Fibroblast of lung (primary cell): ENCODE measurements at regions not wholly inside any gene's neighbourhood (a gene's known extent, or its start where the extent isn't known, plus 50 kb on each side); places are given as distances from the start of the nearest gene placed in this dataset.
A peak's percentile ranks its signal among the peaks of the same experiment; 100 is the strongest.

Source experiments
- DNase-seq, 2 donors: peaks; one replicate each; pipeline versions ENCODE4 v3.0.0 to v3.0.0-alpha.2; 2010; ENCODE audit warnings: low read depth in 2 of 2
- H2AFZ ChIP-seq: 2 replicates; pipeline ENCODE4 v1.5.1; 2012; ENCODE audit warnings: low read length, control low read depth, inconsistent platforms
- H3K27ac ChIP-seq: 2 replicates; pipeline ENCODE4 v1.5.1; 2011; ENCODE audit warnings: low read length, control low read depth; ENCODE audit not compliant: insufficient read depth
- H3K27me3 ChIP-seq: 2 replicates; pipeline ENCODE4 v1.5.1; 2011; ENCODE audit warnings: mild to moderate bottlenecking, low read length; ENCODE audit not compliant: control insufficient read depth, insufficient read depth
- H3K36me3 ChIP-seq: 2 replicates; pipeline ENCODE4 v1.5.1; 2011; ENCODE audit warnings: low read length; ENCODE audit not compliant: control insufficient read depth, insufficient read depth
- H3K4me1 ChIP-seq: 2 replicates; pipeline ENCODE4 v1.5.1; 2011; ENCODE audit warnings: low read length; ENCODE audit not compliant: control insufficient read depth, insufficient read depth; ENCODE audit errors: extremely low read depth
- H3K4me2 ChIP-seq: 2 replicates; pipeline ENCODE4 v1.5.1; 2011; ENCODE audit warnings: low read length, control low read depth; ENCODE audit not compliant: insufficient read depth; ENCODE audit errors: extremely low read depth
- H3K4me3 ChIP-seq, 4 experiments: fragments of 200-600 bp in 1 of 4; sonication (generic) in 1 of 4; replicated peaks in 1 of 4; 2 replicates each; pipeline ENCODE4 v1.5.1; 2011 to 2016; ENCODE audit warnings: low read length in 4 of 4, low read depth in 3 of 4, mild to moderate bottlenecking in 3 of 4, control low read depth in 2 of 4, inconsistent platforms in 1 of 4, mixed read lengths in 1 of 4; ENCODE audit not compliant: insufficient read depth in 1 of 4; ENCODE audit errors: control extremely low read depth in 1 of 4
- H3K79me2 ChIP-seq: 2 replicates; pipeline ENCODE4 v1.5.1; 2012; ENCODE audit warnings: mild to moderate bottlenecking, low read length, inconsistent platforms; ENCODE audit not compliant: control insufficient read depth, insufficient read depth
- H3K9ac ChIP-seq: 2 replicates; pipeline ENCODE4 v1.5.1; 2011; ENCODE audit warnings: mild to moderate bottlenecking, low read length, control low read depth; ENCODE audit not compliant: insufficient read depth
- H3K9me3 ChIP-seq: 2 replicates; pipeline ENCODE4 v1.5.1; 2012; ENCODE audit warnings: low read depth, low read length; ENCODE audit not compliant: control insufficient read depth, insufficient read depth
- H4K20me1 ChIP-seq: 2 replicates; pipeline ENCODE4 v1.5.1; 2011; ENCODE audit warnings: low read length; ENCODE audit not compliant: control insufficient read depth, insufficient read depth; ENCODE audit errors: extremely low read depth
- CTCF ChIP-seq, 2 donors: IDR thresholded peaks in 1 of 2; conservative IDR thresholded peaks in 1 of 2; 1 replicate in 1 of 2; 2 replicates in 1 of 2; pipeline ENCODE4 v1.5.1; 2011 to 2012; ENCODE audit warnings: low read length in 2 of 2, control low read depth in 1 of 2, inconsistent platforms in 1 of 2, low read depth in 1 of 2, mild to moderate bottlenecking in 1 of 2
- EZH2 ChIP-seq: IDR thresholded peaks from 2 replicates; pipeline ENCODE4 v1.5.1; 2012; ENCODE audit warnings: low read length, control low read depth, mild to moderate bottlenecking; ENCODE audit errors: missing control alignments

DNA sequence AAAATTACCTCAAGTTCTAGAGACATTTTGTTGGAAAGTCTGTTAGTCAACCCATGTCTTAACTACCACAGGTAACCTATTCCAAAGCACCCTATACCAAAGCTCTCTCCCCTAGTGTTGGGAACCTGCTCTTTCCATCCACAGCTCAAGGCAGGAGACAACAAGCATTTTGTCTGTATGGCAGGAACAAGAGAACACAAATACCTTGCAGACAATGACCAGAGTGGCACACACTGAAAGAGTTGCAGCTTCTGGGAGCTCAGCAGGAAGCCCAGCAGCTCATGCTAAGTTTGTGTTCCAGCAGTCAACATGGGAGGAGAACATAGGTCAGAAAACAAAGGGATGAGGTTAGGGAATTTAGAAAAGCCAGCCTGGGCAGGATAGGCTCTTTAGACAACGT, 300.8 kb downstream of the HHIPL2 start:
- Histone ChIP-seq H3K36me3 (no peaks in the 10 kb centered on the region), H2AFZ (no peak overlapping the region), H3K27me3 (no peaks in the 10 kb centered on the region), H3K4me3 (no peak overlapping the region), H3K4me1 (no peaks in the 10 kb centered on the region), H3K79me2 (no peaks in the 10 kb centered on the region), H4K20me1 (no peaks in the 10 kb centered on the region), H3K9ac (no peak overlapping the region), H3K27ac (no peak overlapping the region), H3K4me2 (no peak overlapping the region), H3K9me3 (no peaks in the 10 kb centered on the region)
- no peak for DNase-seq
- TF ChIP-seq EZH2 (no peak), CTCF (conservative IDR thresholded peaks at IDR 0.05 in 1 of 2, IDR thresholded peaks at IDR 0.05 in 1 of 2; ENCODE audit: low read depth in 1 of 2, low read length in 2 of 2) (no peak)

GRCh38 chr1:222243902-222244301, 304.0 kb downstream of the HHIPL2 start:
- H3K9me3 ChIP-seq, result no peaks in the 10 kb centered on the region
- no peak overlapping the region for H3K4me2 ChIP-seq
- no peaks in the 10 kb centered on the region for H3K36me3 ChIP-seq
- no peak for TF ChIP-seq CTCF (conservative IDR thresholded peaks at IDR 0.05 in 1 of 2, IDR thresholded peaks at IDR 0.05 in 1 of 2; ENCODE audit: low read depth in 1 of 2, low read length in 2 of 2)
- TF ChIP-seq EZH2, result no peak
- H3K4me3 ChIP-seq, result no peak overlapping the region
- H3K4me1 ChIP-seq, result peaks cover 2% of the 10 kb centered on the region
- peak in 1 of 2 donors; percentile 28 for DNase-seq
- H2AFZ ChIP-seq, result no peak overlapping the region
- no peaks in the 10 kb centered on the region for H3K27me3 ChIP-seq
- H3K9ac ChIP-seq, result no peak overlapping the region
- H3K27ac ChIP-seq, result no peak overlapping the region
- H3K79me2 ChIP-seq, result no peaks in the 10 kb centered on the region
- H4K20me1 ChIP-seq, result no peaks in the 10 kb centered on the region

DNA sequence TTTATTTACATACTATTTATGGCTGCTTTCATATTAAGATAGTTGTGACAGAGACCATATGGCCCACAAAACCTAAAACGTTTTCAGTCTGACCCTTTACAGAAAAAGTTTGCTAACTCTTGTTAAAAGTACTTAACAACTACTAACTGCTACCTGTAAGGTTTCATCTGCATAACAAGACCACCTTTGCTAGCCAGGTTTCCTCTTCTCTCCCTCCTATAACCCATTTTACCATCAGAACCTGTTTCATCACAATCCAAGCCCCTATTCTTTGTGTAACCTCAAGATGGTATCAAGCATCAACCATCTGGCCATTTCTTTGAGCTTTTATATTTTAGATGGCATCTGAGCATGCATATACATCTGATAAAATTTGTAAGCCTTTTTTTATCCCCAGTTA, 305.4 kb downstream of the HHIPL2 start:
- H3K9me3 ChIP-seq, result no peaks in the 10 kb centered on the region
- H3K36me3 ChIP-seq, result no peaks in the 10 kb centered on the region
- TF ChIP-seq EZH2, result no peak
- TF ChIP-seq CTCF (conservative IDR thresholded peaks at IDR 0.05 in 1 of 2, IDR thresholded peaks at IDR 0.05 in 1 of 2; ENCODE audit: low read depth in 1 of 2, low read length in 2 of 2), result no peak
- H3K4me3 ChIP-seq, result no peak overlapping the region
- H3K79me2 ChIP-seq, result no peaks in the 10 kb centered on the region
- no peaks in the 10 kb centered on the region for H4K20me1 ChIP-seq
- H2AFZ ChIP-seq, result no peak overlapping the region
- H3K4me1 ChIP-seq, result peaks cover 2% of the 10 kb centered on the region
- DNase-seq, result no peak
- H3K4me2 ChIP-seq, result no peak overlapping the region
- H3K27me3 ChIP-seq, result no peaks in the 10 kb centered on the region
- no peak overlapping the region for H3K9ac ChIP-seq
- no peak overlapping the region for H3K27ac ChIP-seq
